ENCODE measurements at regions not wholly inside any gene's neighbourhood (a gene's known extent, or its start where the extent isn't known, plus 50 kb on each side); places are given as distances from the start of the nearest gene placed in this dataset.

DNA sequence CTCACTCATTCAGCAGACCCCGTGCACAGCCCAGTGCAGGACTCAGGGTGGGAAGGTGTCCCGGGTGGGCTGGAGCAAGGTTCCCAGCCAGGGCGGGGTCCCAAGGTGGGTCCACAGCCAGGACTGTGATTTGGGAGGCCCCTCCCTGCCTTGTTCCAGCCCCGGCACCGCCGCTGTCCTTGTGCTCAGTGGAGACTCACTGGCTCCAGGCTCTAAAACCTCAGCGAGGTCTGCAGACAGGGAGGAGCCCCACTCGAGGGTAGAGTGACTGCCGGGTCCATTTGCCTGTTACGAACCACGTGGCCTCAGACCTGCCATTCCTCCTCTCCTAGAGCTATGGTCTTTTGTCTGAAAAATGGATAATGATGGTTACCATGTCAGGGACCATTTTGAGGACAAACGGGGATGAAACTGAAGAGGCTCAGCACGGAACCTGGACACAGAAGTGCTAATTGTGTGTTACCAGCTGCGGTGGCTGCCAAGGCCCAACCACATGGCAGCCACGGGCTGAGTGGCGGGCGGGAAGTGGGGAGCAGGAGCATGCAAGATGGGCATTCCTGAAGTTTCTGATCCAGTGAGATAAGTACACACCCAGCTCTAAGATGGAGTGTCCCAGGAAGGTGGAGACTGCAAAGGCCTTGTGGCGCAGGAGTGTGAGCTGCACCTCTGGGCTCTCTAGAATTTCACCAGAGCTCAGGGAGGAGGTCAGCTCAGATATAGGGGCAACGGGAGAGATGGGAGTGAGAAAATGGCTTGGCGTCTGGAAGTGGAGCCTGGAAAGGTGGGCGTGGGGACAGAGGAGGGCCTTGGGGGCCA, 317.6 kb downstream of the SEC14L1 start:
- H3K79me2 ChIP-seq (ENCODE audit: control insufficient read depth in 1 of 2, insufficient read depth in 2 of 2, low read length in 2 of 2) = peaks cover 21 to 94% of the 10 kb centered on the region in 2 experiments

More for the DNA sequence above, 317.6 kb downstream of the SEC14L1 start:
- DNase-seq (ENCODE audit: low read depth in 1 of 2, low spot score in 2 of 2) (no peak), FAIRE-seq (no peak)
- Histone ChIP-seq H3K4me2 (ENCODE audit: insufficient read depth in 1 of 2, low read depth in 2 of 2, low read length in 2 of 2) (no peak overlapping the region), H3K23me2 (ENCODE audit: low read depth, low read length) (no peaks in the 10 kb centered on the region), H4K91ac (replicated peaks; ENCODE audit: insufficient read length, low read length) (peak overlapping the region; percentile 88), H3K23ac (ENCODE audit: insufficient read length) (no peak overlapping the region), H4K20me1 (replicated peaks in 1 of 2; ENCODE audit: control insufficient read depth in 1 of 2, insufficient read depth in 2 of 2, low read length in 2 of 2) (peaks cover 14 to 17% of the 10 kb centered on the region in 2 experiments), H2AFZ (ENCODE audit: low read length) (no peak overlapping the region), H2BK120ac (replicated peaks; ENCODE audit: low read depth, low read length) (no peak overlapping the region), H3K4ac (replicated peaks; ENCODE audit: insufficient read length, low read depth, low read length) (no peak overlapping the region), H3K36me3 (ENCODE audit: control insufficient read depth in 2 of 4, insufficient read depth in 4 of 4, low read length in 3 of 4) (no peaks in the 10 kb centered on the region), H3K56ac (replicated peaks; ENCODE audit: insufficient read length, low read depth, low read length) (no peak overlapping the region), H2BK5ac (ENCODE audit: low read depth, low read length) (peak overlapping the region; percentile 68; the same call in 1 of the 2 replicates), H2BK15ac (ENCODE audit: low read length) (no peak overlapping the region), H3K4me1 (replicated peaks in 1 of 4; ENCODE audit: control insufficient read depth in 3 of 4, insufficient read depth in 4 of 4, low read length in 3 of 4) (peaks cover 7 to 22% (median 13%) of the 10 kb centered on the region in 4 experiments; a peak in 6 of 7 replicates), H3K4me3 (ENCODE audit: extremely low read depth in 1 of 4, insufficient read depth in 2 of 4, low read depth in 3 of 4, low read length in 4 of 4) (no peak overlapping the region), H3K9me3 (ENCODE audit: insufficient read depth in 2 of 2, low read depth in 1 of 2, low read length in 1 of 2) (no peaks in the 10 kb centered on the region), H3K79me1 (ENCODE audit: low read depth, low read length) (peaks cover 19% of the 10 kb centered on the region), H3K27me3 (replicated peaks in 1 of 4; ENCODE audit: control insufficient read depth in 3 of 4, extremely low read depth in 1 of 4, insufficient read depth in 3 of 4, low read length in 3 of 4) (no peaks in the 10 kb centered on the region), H3K9ac (replicated peaks in 1 of 4; ENCODE audit: extremely low read depth in 1 of 4, low read depth in 3 of 4, low read length in 3 of 4) (no peak overlapping the region), H2BK20ac (ENCODE audit: low read length) (no peak overlapping the region), H3K27ac (ENCODE audit: low read depth, low read length) (no peak overlapping the region), H2BK12ac (ENCODE audit: low read depth, low read length) (peak overlapping the region; percentile 4; the same call in 1 of the 2 replicates), H4K5ac (ENCODE audit: insufficient read length, low read depth, low read length) (no peak overlapping the region), H3K14ac (ENCODE audit: insufficient read length) (no peak overlapping the region), H3K18ac (ENCODE audit: extremely low read depth, low read length) (no peak overlapping the region; the same call in 1 of the 2 replicates), H4K8ac (ENCODE audit: extremely low read depth, insufficient read depth, low read length) (peak overlapping the region; percentile 53), H2AK5ac (ENCODE audit: low read depth, low read length) (no peak overlapping the region)
- POLR2A ChIA-PET (ENCODE audit: partially characterized antibody) = interaction anchor here (0.6 to 1.1 kb wide), 5 partner anchors 8 to 726 kb away, joined by 3 to 6 read pairs (median 3); no protein-coding TSS in a partner anchor
- CTCF ChIA-PET (ENCODE audit: partially characterized antibody) = interaction anchor here (1.3 to 2.3 kb wide), 4 partner anchors 10 to 36 kb away, joined by 4 to 13 read pairs (median 4); no protein-coding TSS in a partner anchor
- WGBS, 2 experiments (ENCODE audit: extremely low coverage in 1 of 2, insufficient coverage in 1 of 2, insufficient read length in 1 of 2, insufficient replicate concordance in 2 of 2, low coverage in 1 of 2, low lambda C conversion rate in 2 of 2, missing lambda C conversion rate in 1 of 2) = 89% methylated on average over 20 of the region's 21 CpGs; no CpG with 5 or more reads in 1 of the 2 experiments
- TF ChIP-seq POU5F1 (IDR thresholded peaks at IDR 0.05; ENCODE audit: low read depth, low read length) (no peak), POLR2AphosphoS5 (IDR thresholded peaks at IDR 0.05; ENCODE audit: low read depth, low read length) (no peak), SUZ12 (IDR thresholded peaks at IDR 0.05; ENCODE audit: low read length) (no peak), JUN (IDR thresholded peaks at IDR 0.05; ENCODE audit: low read depth, low read length) (no peak), PHF8 (conservative IDR thresholded peaks at IDR 0.05; ENCODE audit: low read depth, low read length) (no peak), BCL11A (IDR thresholded peaks at IDR 0.05; ENCODE audit: low read depth in 2 of 2, low read length in 2 of 2) (no peak), SIRT6 (IDR thresholded peaks at IDR 0.05; ENCODE audit: low read length) (no peak)
- TF ChIP-seq, protein P1, sequence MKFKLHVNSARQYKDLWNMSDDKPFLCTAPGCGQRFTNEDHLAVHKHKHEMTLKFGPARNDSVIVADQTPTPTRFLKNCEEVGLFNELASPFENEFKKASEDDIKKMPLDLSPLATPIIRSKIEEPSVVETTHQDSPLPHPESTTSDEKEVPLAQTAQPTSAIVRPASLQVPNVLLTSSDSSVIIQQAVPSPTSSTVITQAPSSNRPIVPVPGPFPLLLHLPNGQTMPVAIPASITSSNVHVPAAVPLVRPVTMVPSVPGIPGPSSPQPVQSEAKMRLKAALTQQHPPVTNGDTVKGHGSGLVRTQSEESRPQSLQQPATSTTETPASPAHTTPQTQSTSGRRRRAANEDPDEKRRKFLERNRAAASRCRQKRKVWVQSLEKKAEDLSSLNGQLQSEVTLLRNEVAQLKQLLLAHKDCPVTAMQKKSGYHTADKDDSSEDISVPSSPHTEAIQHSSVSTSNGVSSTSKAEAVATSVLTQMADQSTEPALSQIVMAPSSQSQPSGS (IDR thresholded peaks at IDR 0.05; ENCODE audit: low read length) = no peak
- TF ChIP-seq, protein P2, sequence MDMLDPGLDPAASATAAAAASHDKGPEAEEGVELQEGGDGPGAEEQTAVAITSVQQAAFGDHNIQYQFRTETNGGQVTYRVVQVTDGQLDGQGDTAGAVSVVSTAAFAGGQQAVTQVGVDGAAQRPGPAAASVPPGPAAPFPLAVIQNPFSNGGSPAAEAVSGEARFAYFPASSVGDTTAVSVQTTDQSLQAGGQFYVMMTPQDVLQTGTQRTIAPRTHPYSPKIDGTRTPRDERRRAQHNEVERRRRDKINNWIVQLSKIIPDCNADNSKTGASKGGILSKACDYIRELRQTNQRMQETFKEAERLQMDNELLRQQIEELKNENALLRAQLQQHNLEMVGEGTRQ (IDR thresholded peaks at IDR 0.05; ENCODE audit: low read length) = no peak
